Liver (tissue), 3 donors: ENCODE measurements at regions not wholly inside any gene's neighbourhood (a gene's known extent, or its start where the extent isn't known, plus 50 kb on each side); places are given as distances from the start of the nearest gene placed in this dataset.

Experiments used
- CTCF ChIP-seq: fragments of 150-350 bp; IDR thresholded peaks from 2 replicates; pipeline ENCODE4 v1.5.1; 2017; ENCODE audit warnings: improper control_type of control experiment, low read depth, low read length; ENCODE audit not compliant: missing input control
- EGR1 ChIP-seq, 2 donors: IDR thresholded peaks; 2 replicates each; pipeline ENCODE4 v1.6.1; 2016 to 2018; ENCODE audit warnings: antibody characterized with exemption in 2 of 2, low read depth in 2 of 2
- FOXA1 ChIP-seq: IDR thresholded peaks from 2 replicates; pipeline ENCODE4 v1.6.1; 2016; ENCODE audit warnings: antibody characterized with exemption
- GABPA ChIP-seq, 2 donors: IDR thresholded peaks in 1 of 2; conservative IDR thresholded peaks in 1 of 2; 2 replicates each; pipeline ENCODE4 v1.6.1; 2016; ENCODE audit warnings: antibody characterized with exemption in 2 of 2, mild to moderate bottlenecking in 1 of 2, moderate library complexity in 1 of 2
- HNF4G ChIP-seq: IDR thresholded peaks from 2 replicates; pipeline ENCODE4 v1.6.1; 2016; ENCODE audit warnings: antibody characterized with exemption
- JUND ChIP-seq, 2 donors: IDR thresholded peaks; 2 replicates each; pipeline ENCODE4 v1.6.1; 2016; ENCODE audit warnings: antibody characterized with exemption in 2 of 2
- MAX ChIP-seq: IDR thresholded peaks from 2 replicates; pipeline ENCODE4 v1.6.1; 2016; ENCODE audit warnings: antibody characterized with exemption
- NR2F2 ChIP-seq: IDR thresholded peaks from 2 replicates; pipeline ENCODE4 v1.6.1; 2016; ENCODE audit warnings: antibody characterized with exemption
- RAD21 ChIP-seq, 2 donors: IDR thresholded peaks; 2 replicates each; pipeline ENCODE4 v1.6.1; 2016; ENCODE audit warnings: antibody characterized with exemption in 2 of 2, mild to moderate bottlenecking in 2 of 2
- REST ChIP-seq: IDR thresholded peaks from 2 replicates; pipeline ENCODE4 v1.6.1; 2016; ENCODE audit warnings: antibody characterized with exemption, mild to moderate bottlenecking
- RXRA ChIP-seq, 2 donors: IDR thresholded peaks; 2 replicates each; pipeline ENCODE4 v1.6.1; 2017 to 2018; ENCODE audit warnings: antibody characterized with exemption in 2 of 2, mild to moderate bottlenecking in 1 of 2
- TAF1 ChIP-seq: conservative IDR thresholded peaks from 2 replicates; pipeline ENCODE4 v1.6.1; 2016; ENCODE audit warnings: antibody characterized with exemption, mild to moderate bottlenecking
- YY1 ChIP-seq: IDR thresholded peaks from 2 replicates; pipeline ENCODE4 v1.6.1; 2016; ENCODE audit warnings: antibody characterized with exemption, mild to moderate bottlenecking
- TF ChIP-seq, protein P1 (sequence below): IDR thresholded peaks from 2 replicates; pipeline ENCODE4 v1.6.1; 2016; ENCODE audit warnings: antibody characterized with exemption
- donor health status: healthy.
- donor health status: healthy.

GRCh38 chr10:36048780-36049179, 406.7 kb upstream of the FZD8 start:
- TF ChIP-seq CTCF (no peak), RAD21 (IDR thresholded peaks at IDR 0.05) (no peak), EGR1 (IDR thresholded peaks at IDR 0.05; ENCODE audit: low read depth in 2 of 2) (no peak), NR2F2 (no peak), HNF4G (no peak), MAX (no peak), YY1 (no peak), TAF1 (no peak), JUND (IDR thresholded peaks at IDR 0.05) (no peak), FOXA1 (no peak), RXRA (IDR thresholded peaks at IDR 0.05) (no peak), GABPA (IDR thresholded peaks at IDR 0.05 in 1 of 2, conservative IDR thresholded peaks at IDR 0.05 in 1 of 2) (no peak), REST (no peak)
- TF ChIP-seq, protein P1, sequence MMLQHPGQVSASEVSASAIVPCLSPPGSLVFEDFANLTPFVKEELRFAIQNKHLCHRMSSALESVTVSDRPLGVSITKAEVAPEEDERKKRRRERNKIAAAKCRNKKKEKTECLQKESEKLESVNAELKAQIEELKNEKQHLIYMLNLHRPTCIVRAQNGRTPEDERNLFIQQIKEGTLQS: no peak
